ENCODE measurements at regions not wholly inside any gene's neighbourhood (a gene's known extent, or its start where the extent isn't known, plus 50 kb on each side); places are given as distances from the start of the nearest gene placed in this dataset.

- H3K4me2 ChIP-seq (ENCODE audit: low read length): no peak overlapping the region
- no peak for TF ChIP-seq EZH2 (IDR thresholded peaks at IDR 0.05; ENCODE audit: low read length, unreplicated experiment)
- no peak for TF ChIP-seq EZH2phosphoT487 (IDR thresholded peaks at IDR 0.05; ENCODE audit: borderline replicate concordance, low read length)
- no peak for TF ChIP-seq CTCF (conservative IDR thresholded peaks at IDR 0.05; ENCODE audit: low read depth, low read length)
- no peaks in the 10 kb centered on the region for H3F3A ChIP-seq (ENCODE audit: low read length, unreplicated experiment)
- ATAC-seq (no peak), DNase-seq (no peak)
- H3K79me2 ChIP-seq (ENCODE audit: low read length): no peaks in the 10 kb centered on the region
- intact Hi-C loops (cut with micrococcal nuclease): no loop called here
- no peaks in the 10 kb centered on the region for H3K9me3 ChIP-seq (ENCODE audit: low read length)
- H3K4me1 ChIP-seq (ENCODE audit: insufficient read depth, low read length): no peaks in the 10 kb centered on the region
- ChIA-PET CTCF (no interaction called here), POLR2A (ENCODE audit: unreplicated experiment) (no interaction called here)
- H3K9ac ChIP-seq (ENCODE audit: low read length): no peak overlapping the region
- H3K9me2 ChIP-seq (replicated peaks; ENCODE audit: low read length): no peaks in the 10 kb centered on the region
- H3K27ac ChIP-seq (ENCODE audit: low read length): no peak overlapping the region
- no peak overlapping the region for H3K4me3 ChIP-seq (ENCODE audit: low read length)
- H4K20me1 ChIP-seq (ENCODE audit: low read length): no peaks in the 10 kb centered on the region
- BruUV-seq (replicated peaks): no TSS peak
- H3K36me3 ChIP-seq (ENCODE audit: low read depth, low read length): no peaks in the 10 kb centered on the region
- no peaks in the 10 kb centered on the region; the same call in 1 of the 2 replicates for H3K27me3 ChIP-seq (ENCODE audit: low read length)
- H2AFZ ChIP-seq (ENCODE audit: low read length): no peak overlapping the region
Measured at GRCh38 chr9:99614341-99614740, 207.3 kb upstream of the NR4A3 start.

DNA sequence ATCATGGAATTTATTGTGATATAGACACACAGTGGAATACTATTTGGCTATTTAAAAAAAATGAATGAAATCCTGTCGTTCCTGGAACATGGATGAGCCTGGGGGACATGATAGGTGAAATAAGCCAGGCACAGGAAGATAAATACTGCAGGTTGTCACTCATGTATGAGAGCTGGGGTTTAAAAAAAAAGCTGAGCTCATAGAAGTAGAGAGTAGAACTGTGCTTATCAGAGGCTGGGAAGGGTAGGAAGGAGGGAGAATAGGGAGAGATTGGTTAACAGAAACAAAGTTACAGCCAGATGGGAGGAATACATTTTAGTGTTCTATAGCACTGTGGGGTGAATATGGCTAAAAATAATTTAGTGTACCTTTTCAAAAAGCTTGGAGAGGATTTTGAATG, 200.6 kb upstream of the NR4A3 start:
- Histone ChIP-seq H4K20me1 (ENCODE audit: low read length) (no peaks in the 10 kb centered on the region), H3K4me2 (ENCODE audit: low read length) (no peak overlapping the region), H3K36me3 (ENCODE audit: low read depth, low read length) (no peaks in the 10 kb centered on the region), H3K27ac (ENCODE audit: low read length) (no peak overlapping the region), H3K9me3 (ENCODE audit: low read length) (no peaks in the 10 kb centered on the region), H3K9ac (ENCODE audit: low read length) (no peak overlapping the region), H3K4me3 (ENCODE audit: low read length) (no peak overlapping the region), H3F3A (ENCODE audit: low read length, unreplicated experiment) (no peaks in the 10 kb centered on the region), H2AFZ (ENCODE audit: low read length) (no peak overlapping the region), H3K79me2 (ENCODE audit: low read length) (no peaks in the 10 kb centered on the region), H3K9me2 (replicated peaks; ENCODE audit: low read length) (no peaks in the 10 kb centered on the region), H3K4me1 (ENCODE audit: insufficient read depth, low read length) (no peaks in the 10 kb centered on the region), H3K27me3 (ENCODE audit: low read length) (no peaks in the 10 kb centered on the region)
- ChIA-PET CTCF (no interaction called here), POLR2A (ENCODE audit: unreplicated experiment) (interaction anchor here (0.5 kb wide), 1 partner anchor 1015 kb away, joined by 7 read pairs; no protein-coding TSS in a partner anchor)
- DNase-seq (no peak), ATAC-seq (no peak)
- TF ChIP-seq CTCF (conservative IDR thresholded peaks at IDR 0.05; ENCODE audit: low read depth, low read length) (no peak), EZH2phosphoT487 (IDR thresholded peaks at IDR 0.05; ENCODE audit: borderline replicate concordance, low read length) (no peak), EZH2 (IDR thresholded peaks at IDR 0.05; ENCODE audit: low read length, unreplicated experiment) (no peak)
- intact Hi-C loops (cut with micrococcal nuclease): no loop called here
- BruUV-seq (replicated peaks): no TSS peak

- no TSS peak for BruUV-seq (replicated peaks)
- no peaks in the 10 kb centered on the region for H3K9me2 ChIP-seq (replicated peaks; ENCODE audit: low read length)
- H2AFZ ChIP-seq (ENCODE audit: low read length): no peak overlapping the region
- DNase-seq (no peak), ATAC-seq (no peak)
- no peaks in the 10 kb centered on the region for H4K20me1 ChIP-seq (ENCODE audit: low read length)
- no peaks in the 10 kb centered on the region for H3K79me2 ChIP-seq (ENCODE audit: low read length)
- H3K4me3 ChIP-seq (ENCODE audit: low read length): no peak overlapping the region
- H3F3A ChIP-seq (ENCODE audit: low read length, unreplicated experiment): no peaks in the 10 kb centered on the region
- intact Hi-C loops (cut with micrococcal nuclease): no loop called here
- no peak overlapping the region for H3K4me2 ChIP-seq (ENCODE audit: low read length)
- POLR2A ChIA-PET (ENCODE audit: unreplicated experiment): no interaction called here
- H3K4me1 ChIP-seq (ENCODE audit: insufficient read depth, low read length): no peaks in the 10 kb centered on the region
- H3K36me3 ChIP-seq (ENCODE audit: low read depth, low read length): no peaks in the 10 kb centered on the region
- no peaks in the 10 kb centered on the region for H3K9me3 ChIP-seq (ENCODE audit: low read length)
- TF ChIP-seq CTCF (conservative IDR thresholded peaks at IDR 0.05; ENCODE audit: low read depth, low read length) (no peak), EZH2phosphoT487 (IDR thresholded peaks at IDR 0.05; ENCODE audit: borderline replicate concordance, low read length) (no peak), EZH2 (IDR thresholded peaks at IDR 0.05; ENCODE audit: low read length, unreplicated experiment) (no peak)
- no peak overlapping the region for H3K9ac ChIP-seq (ENCODE audit: low read length)
- no peak overlapping the region for H3K27ac ChIP-seq (ENCODE audit: low read length)
- CTCF ChIA-PET: no interaction called here
- H3K27me3 ChIP-seq (ENCODE audit: low read length): no peaks in the 10 kb centered on the region
Measured at GRCh38 chr9:99622679-99623078, 199.0 kb upstream of the NR4A3 start.

Data from PC-3 (cell line).